Naive thymus-derived CD8-positive, alpha-beta T cell (primary cell): ENCODE measurements at regions not wholly inside any gene's neighbourhood (a gene's known extent, or its start where the extent isn't known, plus 50 kb on each side); places are given as distances from the start of the nearest gene placed in this dataset.

Experiments
- ATAC-seq, 2 donors: fragments of 150-1000 bp; cut with Tn5 transposase in 1 of 2; sonication (Bioruptor Pico), chemical (Tn5 transposase) in 1 of 2; 1 replicate in 1 of 2; 2 replicates in 1 of 2; pipeline ENCODE4 v1.10.0; 2021; ENCODE audit warnings: mild to moderate bottlenecking in 2 of 2, moderate library complexity in 2 of 2
- POLR2A ChIA-PET: fragments of 350-600 bp; sonication (Branson Sonifier 250); formaldehyde crosslinking; loops from one replicate; lab custom pipeline; 2021; ENCODE audit warnings: antibody characterized with exemption; lab: Charles Lee
- DNase-seq, 10 donors: peaks; one replicate each; pipeline versions ENCODE4 v3.0.0 to v3.0.0-alpha.2; 2020 to 2022
- H3K27ac Mint-ChIP-seq, 10 donors: one replicate each; pipeline ENCODE4 v1.8.0; 2020 to 2022; ENCODE audit warnings: mild to moderate bottlenecking in 10 of 10, mixed read lengths in 10 of 10, moderate library complexity in 4 of 10, inconsistent platforms in 1 of 10
- H3K27me3 Mint-ChIP-seq, 5 donors: one replicate each; pipeline ENCODE4 v1.8.0; 2021 to 2022; ENCODE audit warnings: mixed read lengths in 5 of 5
- H3K36me3 Mint-ChIP-seq, 3 donors: one replicate each; pipeline ENCODE4 v1.8.0; 2020 to 2022; ENCODE audit warnings: mixed read lengths in 3 of 3, mild to moderate bottlenecking in 2 of 3, inconsistent platforms in 1 of 3
- H3K4me1 Mint-ChIP-seq, 4 donors: one replicate each; pipeline ENCODE4 v1.8.0; 2021 to 2022; ENCODE audit warnings: mixed read lengths in 4 of 4
- H3K4me3 Mint-ChIP-seq, 10 donors: one replicate each; pipeline ENCODE4 v1.8.0; 2020 to 2022; ENCODE audit warnings: mild to moderate bottlenecking in 10 of 10, mixed read lengths in 10 of 10, moderate library complexity in 6 of 10, inconsistent platforms in 1 of 10
- H3K9me3 Mint-ChIP-seq, 9 donors: one replicate each; pipeline ENCODE4 v1.8.0; 2020 to 2022; ENCODE audit warnings: mixed read lengths in 9 of 9, mild to moderate bottlenecking in 3 of 9, inconsistent platforms in 1 of 9, moderate library complexity in 1 of 9

DNA sequence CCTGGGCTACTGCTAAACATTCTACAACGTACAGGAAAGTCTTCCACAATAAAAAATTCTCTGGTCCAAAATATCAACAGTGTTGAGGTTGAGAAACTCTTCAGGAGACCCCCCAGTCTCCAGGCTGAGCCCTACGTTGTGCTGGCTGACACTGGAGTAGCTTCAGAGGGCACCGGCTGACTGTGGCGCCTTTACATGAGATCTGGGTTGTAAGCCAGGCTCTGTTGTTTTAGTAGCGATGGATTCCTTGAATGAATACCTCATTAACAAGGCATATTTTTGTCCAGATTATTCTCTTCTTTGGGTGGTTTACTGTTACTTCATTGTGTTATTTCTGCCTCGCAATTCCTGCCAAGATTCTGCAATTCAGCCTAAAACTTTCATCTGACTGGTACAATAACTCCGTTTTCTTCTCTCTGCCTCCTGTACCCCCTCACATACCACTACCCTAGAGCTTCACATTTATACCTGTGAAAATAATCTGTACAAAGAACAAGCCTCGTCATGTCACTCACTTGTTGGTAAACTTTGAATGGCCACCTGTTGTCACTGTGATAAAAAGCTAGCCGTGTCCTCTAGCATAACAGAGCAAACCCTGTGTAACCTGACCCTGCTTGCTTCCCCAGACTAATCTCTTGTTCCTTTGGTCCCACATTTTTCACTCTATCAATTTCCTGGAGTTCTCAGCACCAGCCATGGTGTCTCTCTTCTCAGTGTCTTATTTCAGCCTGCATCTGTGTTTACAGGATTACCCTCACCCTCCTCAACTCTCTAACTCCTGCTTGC, 1476.1 kb upstream of the TENM3 start:
- DNase-seq (no peak), ATAC-seq (no peak)
- Mint-ChIP-seq H3K9me3 (peaks cover 0 to 14% (median 0%) of the 10 kb centered on the region in 9 donors), H3K36me3 (no peaks in the 10 kb centered on the region), H3K4me1 (no peaks in the 10 kb centered on the region), H3K4me3 (no peak overlapping the region), H3K27ac (no peak overlapping the region), H3K27me3 (no peaks in the 10 kb centered on the region)
- POLR2A ChIA-PET: no interaction called here

GRCh38 chr4:180768610-180769009, 1474.6 kb upstream of the TENM3 start:
- Mint-ChIP-seq H3K9me3 (peaks cover 0 to 14% (median 0%) of the 10 kb centered on the region in 9 donors), H3K4me1 (no peaks in the 10 kb centered on the region), H3K27ac (no peak overlapping the region), H3K27me3 (no peaks in the 10 kb centered on the region), H3K36me3 (no peaks in the 10 kb centered on the region), H3K4me3 (no peak overlapping the region)
- POLR2A ChIA-PET: no interaction called here
- no peak for DNase-seq
- ATAC-seq: no peak

- Mint-ChIP-seq H3K27ac (no peak overlapping the region), H3K36me3 (no peaks in the 10 kb centered on the region), H3K27me3 (no peaks in the 10 kb centered on the region), H3K4me3 (no peak overlapping the region), H3K4me1 (no peaks in the 10 kb centered on the region), H3K9me3 (peaks cover 0 to 14% (median 0%) of the 10 kb centered on the region in 9 donors)
- POLR2A ChIA-PET: no interaction called here
- ATAC-seq (no peak), DNase-seq (no peak)
Observed at GRCh38 chr4:180769791-180770190, 1473.4 kb upstream of the TENM3 start.

DNA sequence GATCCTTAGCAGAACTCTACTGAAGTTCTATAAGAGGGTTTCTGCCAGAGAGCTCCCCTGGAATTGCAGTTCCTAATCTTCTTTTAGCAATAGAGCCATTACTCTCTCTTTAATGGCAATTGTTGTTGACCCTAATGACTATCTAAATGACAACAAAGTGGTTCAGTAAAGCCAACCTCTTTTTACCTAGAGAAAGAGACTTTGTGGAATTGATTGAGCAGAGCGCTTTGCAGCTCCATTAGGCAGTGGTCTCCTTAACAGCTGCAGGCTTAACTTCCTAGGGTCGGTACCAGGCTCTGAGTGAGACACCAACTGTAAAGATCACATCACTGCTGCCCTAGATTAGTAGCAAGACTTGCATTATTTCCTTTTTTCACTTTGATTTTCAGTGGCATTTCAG, 1472.9 kb upstream of the TENM3 start:
- Mint-ChIP-seq H3K36me3 (no peaks in the 10 kb centered on the region), H3K9me3 (peaks cover 0 to 14% (median 0%) of the 10 kb centered on the region in 9 donors), H3K4me1 (no peaks in the 10 kb centered on the region), H3K4me3 (no peak overlapping the region), H3K27ac (no peak overlapping the region), H3K27me3 (no peaks in the 10 kb centered on the region)
- ATAC-seq (no peak), DNase-seq (no peak)
- POLR2A ChIA-PET: no interaction called here

- no peaks in the 10 kb centered on the region for H3K36me3 Mint-ChIP-seq
- no peak overlapping the region for H3K4me3 Mint-ChIP-seq
- no peaks in the 10 kb centered on the region for H3K4me1 Mint-ChIP-seq
- no peak overlapping the region for H3K27ac Mint-ChIP-seq
- no peak for DNase-seq
- no peak for ATAC-seq
- POLR2A ChIA-PET: no interaction called here
- peaks cover 0 to 10% (median 0%) of the 10 kb centered on the region in 9 donors for H3K9me3 Mint-ChIP-seq
- H3K27me3 Mint-ChIP-seq: peaks cover 0 to 8% (median 0%) of the 10 kb centered on the region in 5 donors
Observed at GRCh38 chr4:180784940-180785339, 1458.3 kb upstream of the TENM3 start.

- POLR2A ChIA-PET: no interaction called here
- Mint-ChIP-seq H3K4me3 (no peak overlapping the region), H3K4me1 (no peaks in the 10 kb centered on the region), H3K27ac (no peak overlapping the region), H3K27me3 (peaks cover 0 to 8% (median 0%) of the 10 kb centered on the region in 5 donors), H3K9me3 (peaks cover 0 to 8% (median 0%) of the 10 kb centered on the region in 9 donors), H3K36me3 (no peaks in the 10 kb centered on the region)
- no peak for ATAC-seq
- no peak for DNase-seq
Observed at GRCh38 chr4:180788729-180789128, 1454.5 kb upstream of the TENM3 start.

- ATAC-seq: no peak
- POLR2A ChIA-PET: no interaction called here
- Mint-ChIP-seq H3K27me3 (peaks cover 0 to 3% (median 0%) of the 10 kb centered on the region in 5 donors), H3K27ac (no peak overlapping the region), H3K4me3 (no peak overlapping the region), H3K9me3 (peaks cover 0 to 8% (median 0%) of the 10 kb centered on the region in 9 donors), H3K4me1 (no peaks in the 10 kb centered on the region), H3K36me3 (no peaks in the 10 kb centered on the region)
- DNase-seq: no peak
Observed at GRCh38 chr4:180789929-180790328, 1453.3 kb upstream of the TENM3 start.

DNA sequence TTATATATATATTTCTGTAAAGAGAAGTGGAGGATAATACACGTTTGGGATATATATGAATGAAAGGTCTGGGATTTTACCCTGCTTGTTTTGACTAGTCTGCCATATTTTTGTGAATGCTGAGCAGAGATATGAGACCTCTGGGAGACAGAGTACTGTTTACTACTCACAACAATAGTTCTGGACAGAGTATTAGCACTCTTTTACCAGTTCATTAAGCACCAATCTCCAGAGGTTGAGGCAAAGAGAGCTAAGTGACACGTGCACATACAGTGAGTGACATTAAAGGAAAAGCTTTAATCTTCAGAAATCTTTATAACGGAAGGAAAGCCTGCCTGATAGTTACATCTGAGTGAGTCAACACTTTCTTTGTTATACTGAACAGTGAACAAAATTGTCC, 1452.7 kb upstream of the TENM3 start:
- Mint-ChIP-seq H3K4me1 (no peaks in the 10 kb centered on the region), H3K36me3 (no peaks in the 10 kb centered on the region), H3K4me3 (no peak overlapping the region), H3K27ac (no peak overlapping the region), H3K27me3 (peaks cover 0 to 3% (median 0%) of the 10 kb centered on the region in 5 donors), H3K9me3 (peaks cover 0 to 8% (median 0%) of the 10 kb centered on the region in 9 donors)
- ATAC-seq (no peak), DNase-seq (no peak)
- POLR2A ChIA-PET: no interaction called here

GRCh38 chr4:180792541-180792940, 1450.7 kb upstream of the TENM3 start:
- H3K4me1 Mint-ChIP-seq: no peaks in the 10 kb centered on the region
- H3K27ac Mint-ChIP-seq: no peak overlapping the region
- no peak overlapping the region for H3K4me3 Mint-ChIP-seq
- ATAC-seq (no peak), DNase-seq (no peak)
- no peaks in the 10 kb centered on the region for H3K36me3 Mint-ChIP-seq
- peaks cover 0 to 12% (median 0%) of the 10 kb centered on the region in 9 donors for H3K9me3 Mint-ChIP-seq
- POLR2A ChIA-PET: no interaction called here
- no peaks in the 10 kb centered on the region for H3K27me3 Mint-ChIP-seq

DNA sequence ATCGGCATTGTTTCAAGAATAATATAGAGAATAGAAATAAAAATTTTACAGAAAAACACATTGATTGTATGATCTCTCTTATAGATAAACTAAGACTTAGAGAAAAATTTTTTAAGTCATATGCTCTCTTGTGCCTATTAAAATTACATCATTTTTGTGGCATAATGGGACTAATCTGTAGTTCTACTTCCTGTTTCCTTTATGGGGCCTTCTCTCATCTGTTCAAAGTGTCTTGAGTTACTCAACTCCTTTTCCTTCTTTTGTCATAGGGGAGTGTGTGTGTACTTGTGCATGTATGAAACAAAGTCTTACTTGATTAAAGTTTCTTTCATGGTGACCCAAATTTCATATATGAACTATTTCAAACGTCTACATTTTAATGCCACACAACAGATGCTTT, 1448.9 kb upstream of the TENM3 start:
- Mint-ChIP-seq H3K9me3 (peaks cover 0 to 7% (median 0%) of the 10 kb centered on the region in 9 donors), H3K27me3 (no peaks in the 10 kb centered on the region), H3K4me1 (no peaks in the 10 kb centered on the region), H3K27ac (no peak overlapping the region), H3K36me3 (no peaks in the 10 kb centered on the region), H3K4me3 (no peak overlapping the region)
- ATAC-seq: no peak
- POLR2A ChIA-PET: no interaction called here
- DNase-seq: no peak

DNA sequence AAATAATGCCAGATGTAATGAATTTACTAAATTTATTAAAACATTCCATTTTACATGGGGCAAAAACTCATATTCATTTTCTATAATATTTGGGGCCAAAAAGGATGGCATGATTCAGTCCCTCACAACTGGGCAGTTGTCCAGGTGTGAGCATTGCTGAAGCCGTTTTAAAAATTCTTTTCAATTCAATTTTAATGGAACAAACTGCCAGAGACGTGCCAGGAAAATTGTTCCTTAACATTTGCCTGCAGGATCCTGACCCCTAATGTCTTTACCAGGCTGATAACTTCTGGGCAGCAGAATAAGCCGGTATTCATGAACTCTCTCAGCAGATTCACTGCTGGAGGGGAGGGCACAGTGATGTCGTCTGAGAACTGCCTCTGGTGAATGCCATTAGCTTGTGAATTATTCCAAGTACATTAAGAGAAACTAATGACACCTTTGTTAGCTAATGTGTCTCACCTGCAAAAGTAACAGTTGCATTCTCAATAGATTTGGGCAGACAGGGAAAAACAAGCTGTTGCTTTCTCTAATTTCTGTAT, 1445.1 kb upstream of the TENM3 start:
- H3K4me1 Mint-ChIP-seq: no peaks in the 10 kb centered on the region
- no peaks in the 10 kb centered on the region for H3K36me3 Mint-ChIP-seq
- no peak overlapping the region for H3K27ac Mint-ChIP-seq
- peaks cover 0 to 12% (median 0%) of the 10 kb centered on the region in 9 donors for H3K9me3 Mint-ChIP-seq
- POLR2A ChIA-PET: no interaction called here
- H3K4me3 Mint-ChIP-seq: no peak overlapping the region
- no peaks in the 10 kb centered on the region for H3K27me3 Mint-ChIP-seq
- ATAC-seq: no peak
- no peak for DNase-seq

GRCh38 chr4:180799798-180800197, 1443.4 kb upstream of the TENM3 start:
- POLR2A ChIA-PET: no interaction called here
- no peak overlapping the region for H3K4me3 Mint-ChIP-seq
- ATAC-seq: no peak

DNA sequence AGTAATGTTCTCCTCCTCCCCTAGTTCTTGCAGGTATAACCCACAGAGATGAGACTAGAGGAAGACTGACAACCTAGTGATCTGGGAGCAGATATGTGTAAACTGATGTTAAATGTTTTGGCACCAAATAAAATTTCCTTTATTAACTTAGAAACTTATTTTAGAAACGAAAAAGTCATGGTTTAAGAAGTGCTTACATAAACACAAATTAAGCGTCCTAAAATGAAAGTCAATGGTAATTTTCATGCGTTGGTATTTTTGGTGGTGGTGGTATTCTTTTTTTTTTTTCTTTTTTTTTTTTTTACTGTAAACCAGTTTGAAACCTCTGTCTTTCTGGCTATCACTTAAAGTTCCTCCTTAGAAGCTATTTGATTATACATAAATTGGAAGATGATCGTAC, 1438.1 kb upstream of the TENM3 start:
- Mint-ChIP-seq H3K27me3 (no peaks in the 10 kb centered on the region), H3K9me3 (peaks cover 0 to 10% (median 0%) of the 10 kb centered on the region in 9 donors), H3K27ac (no peak overlapping the region), H3K4me3 (no peak overlapping the region), H3K4me1 (no peaks in the 10 kb centered on the region), H3K36me3 (no peaks in the 10 kb centered on the region)
- DNase-seq: no peak
- POLR2A ChIA-PET: no interaction called here
- ATAC-seq: no peak

More at GRCh38 chr4:180799798-180800197, 1443.4 kb upstream of the TENM3 start:
- Mint-ChIP-seq H3K9me3 (peaks cover 0 to 15% (median 0%) of the 10 kb centered on the region in 9 donors), H3K27me3 (no peaks in the 10 kb centered on the region), H3K27ac (no peak overlapping the region), H3K36me3 (no peaks in the 10 kb centered on the region), H3K4me1 (no peaks in the 10 kb centered on the region)
- no peak for DNase-seq
